DMS53 (cell line): ENCODE measurements at regions not wholly inside any gene's neighbourhood (a gene's known extent, or its start where the extent isn't known, plus 50 kb on each side); places are given as distances from the start of the nearest gene placed in this dataset.
A peak's percentile ranks its signal among the peaks of the same experiment; 100 is the strongest.

Experiments
- DNase-seq: peaks from one replicate; lab custom pipeline; 2025; lab: John Stamatoyannopoulos, UW

DNA sequence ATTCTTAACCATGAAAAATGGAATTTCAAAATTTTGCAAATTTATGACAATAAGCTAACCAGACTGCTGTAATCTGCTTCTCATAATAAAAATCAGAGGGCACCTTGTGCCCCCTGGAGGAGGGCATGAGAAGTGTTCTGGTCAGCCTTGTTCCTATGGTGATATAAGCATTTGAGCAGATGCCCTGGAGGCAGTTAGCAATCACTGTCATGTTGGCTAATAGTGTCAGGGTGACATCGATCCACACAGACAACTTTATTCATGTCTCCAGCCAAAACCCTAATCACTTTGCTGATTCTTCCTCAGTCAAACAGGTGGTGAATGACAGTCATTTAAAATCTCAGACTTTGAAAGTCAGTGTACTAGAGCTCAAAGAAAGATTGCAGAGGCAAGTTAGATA is 943.0 kb downstream of the GALC start:
- peak; percentile 78 for DNase-seq

DNA sequence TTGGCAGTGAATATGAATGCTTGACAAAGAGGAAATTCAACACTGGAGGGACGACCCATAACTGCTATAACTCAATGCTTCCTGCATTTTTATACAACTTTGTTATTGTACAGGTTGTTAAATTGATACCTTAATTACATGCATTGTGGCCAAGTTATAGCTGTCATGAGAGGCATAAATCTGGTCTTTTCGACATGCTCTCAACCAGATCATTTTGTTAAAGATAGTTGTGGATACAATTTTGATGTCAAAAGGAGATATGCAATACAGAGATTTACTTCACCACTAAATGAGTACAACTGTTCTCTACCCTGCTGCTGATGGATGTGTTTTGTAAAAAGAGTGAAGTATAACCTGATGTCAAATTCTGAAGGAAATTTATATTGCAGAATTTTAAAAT is 946.0 kb downstream of the GALC start:
- DNase-seq = no peak

DNA sequence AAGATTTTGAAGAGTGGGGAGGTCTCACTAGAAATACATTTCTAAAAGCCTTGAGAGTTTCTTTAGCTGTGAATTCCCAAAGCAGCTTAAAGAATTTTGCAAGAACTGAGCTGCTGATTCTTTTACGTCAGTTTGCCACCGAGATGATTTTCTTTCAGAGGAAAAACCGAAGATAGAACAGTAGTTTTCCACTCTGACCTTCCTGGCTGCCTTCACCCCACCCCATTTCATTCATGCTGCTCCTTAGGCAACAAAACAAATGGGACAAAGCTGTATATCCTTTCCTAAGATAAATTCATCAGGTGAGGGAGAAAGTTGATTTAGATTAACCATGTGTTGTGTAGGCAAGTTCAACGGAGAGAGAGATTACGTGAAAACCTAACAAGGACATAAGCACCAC is 947.0 kb downstream of the GALC start:
- no peak for DNase-seq

DNA sequence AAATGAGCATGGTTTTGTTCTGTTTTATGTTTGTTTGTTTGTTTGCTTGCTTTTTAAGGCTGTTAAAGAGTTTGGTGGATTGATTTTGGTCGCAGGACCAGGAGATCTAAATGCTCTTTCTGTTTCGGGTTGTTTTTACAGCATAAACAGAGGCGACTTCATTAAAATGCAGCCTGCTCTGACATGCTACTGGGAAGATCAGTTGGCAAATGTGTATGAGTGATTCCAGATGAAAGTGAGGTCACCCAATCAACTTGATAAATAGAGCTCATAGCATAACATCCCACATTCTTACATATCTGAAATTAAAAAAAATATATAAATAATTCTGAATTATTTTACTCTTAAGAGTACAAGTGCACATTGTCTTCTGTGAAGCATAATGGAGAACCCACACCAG is 947.7 kb downstream of the GALC start:
- no peak for DNase-seq

DNA sequence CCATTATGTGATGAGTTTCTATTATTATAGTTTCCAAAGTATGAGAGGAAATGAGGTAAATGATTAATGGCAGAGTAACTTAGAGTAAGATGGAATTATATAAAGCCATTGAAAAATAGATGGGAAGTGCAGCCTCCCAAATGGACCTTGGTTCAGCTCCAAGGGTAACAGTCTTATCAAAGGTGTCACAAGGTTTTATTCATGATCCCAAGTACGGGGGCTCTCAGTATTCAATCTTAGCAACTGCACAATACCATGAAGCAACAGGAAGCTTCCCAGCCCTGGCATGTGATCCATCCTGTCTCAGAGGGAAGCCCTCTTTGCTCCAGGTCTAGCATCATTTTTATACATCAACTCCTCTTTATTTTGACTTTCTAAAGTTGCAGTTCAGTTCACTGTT is 948.2 kb downstream of the GALC start:
- DNase-seq = no peak

DNA sequence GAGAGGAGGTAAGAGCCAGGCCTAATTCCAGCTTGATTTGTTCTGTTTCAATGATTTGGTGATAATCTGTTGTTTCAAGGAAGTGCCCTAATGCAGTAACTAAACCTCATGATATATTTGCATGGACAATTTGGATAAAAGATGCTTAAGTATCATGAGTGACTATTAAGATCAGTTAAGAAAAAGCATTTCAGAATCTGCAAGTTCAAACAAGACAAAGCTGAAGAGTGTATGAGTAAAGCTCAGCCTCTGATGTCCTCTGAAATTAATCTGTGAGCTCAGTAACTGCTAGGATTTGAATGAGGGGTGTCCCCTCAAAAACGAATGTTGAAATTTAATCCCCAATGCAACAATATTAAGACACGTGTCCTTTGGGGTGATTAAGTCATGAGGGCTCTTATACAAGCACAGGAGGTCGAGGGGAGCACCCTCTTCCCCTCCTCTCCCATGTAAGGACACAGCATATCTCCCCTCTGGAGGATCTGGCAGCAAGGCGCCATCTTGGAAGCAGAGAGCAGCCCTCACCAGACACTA is 949.2 kb downstream of the GALC start:
- no peak for DNase-seq

DNA sequence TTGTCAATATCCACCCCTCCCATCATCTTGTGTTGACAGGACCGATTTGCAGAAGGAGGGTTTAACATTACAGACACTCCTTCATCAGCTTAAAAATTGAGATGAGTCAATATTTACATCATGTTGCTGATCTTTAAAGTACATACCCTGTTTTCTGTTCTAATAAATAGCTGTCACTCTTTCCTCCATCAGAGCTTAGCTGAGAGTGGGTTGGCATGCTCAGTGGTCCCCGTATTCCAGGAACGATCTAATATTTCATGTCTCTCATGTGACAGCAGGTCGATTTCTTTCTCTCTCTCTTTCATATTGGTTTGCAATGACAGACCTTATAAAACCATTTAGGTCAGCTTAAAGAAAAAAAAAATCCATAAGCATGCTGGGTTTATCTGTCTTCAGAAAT is 950.6 kb downstream of the GALC start:
- DNase-seq = peak; percentile 2

DNA sequence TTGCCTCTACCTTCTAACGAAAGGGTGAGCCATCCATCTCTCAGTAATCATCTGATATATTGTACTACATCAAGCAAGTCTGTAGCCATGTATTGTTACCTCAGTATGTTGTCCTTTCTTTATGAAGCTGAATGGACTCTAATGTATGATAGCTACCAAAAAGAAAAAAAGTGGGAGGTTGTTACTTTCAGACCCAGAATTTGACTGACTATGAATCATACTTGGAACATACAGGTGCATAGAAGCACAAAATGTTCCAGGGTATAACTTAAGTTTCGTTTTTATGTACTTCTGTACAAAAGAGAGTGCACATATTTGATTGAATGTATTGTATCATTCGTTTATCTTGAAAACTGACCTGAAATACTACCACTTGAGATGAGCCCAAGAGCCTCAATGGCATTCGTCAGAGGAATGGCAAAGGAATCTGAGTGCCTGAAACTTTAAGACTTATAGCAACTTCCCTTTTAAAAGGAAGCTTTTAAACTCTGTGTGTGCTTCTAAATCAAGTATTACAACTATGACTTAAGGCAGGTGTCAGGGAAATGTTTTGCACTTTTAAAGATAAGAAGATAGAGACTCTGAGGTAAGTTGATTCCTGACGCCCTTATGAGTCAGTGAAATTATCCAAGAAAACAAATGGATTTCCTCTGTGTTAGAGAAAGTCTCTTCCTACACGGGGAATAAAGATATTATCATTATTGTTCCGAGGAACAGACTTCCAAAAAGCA is 951.5 kb downstream of the GALC start:
- DNase-seq = no peak

DNA sequence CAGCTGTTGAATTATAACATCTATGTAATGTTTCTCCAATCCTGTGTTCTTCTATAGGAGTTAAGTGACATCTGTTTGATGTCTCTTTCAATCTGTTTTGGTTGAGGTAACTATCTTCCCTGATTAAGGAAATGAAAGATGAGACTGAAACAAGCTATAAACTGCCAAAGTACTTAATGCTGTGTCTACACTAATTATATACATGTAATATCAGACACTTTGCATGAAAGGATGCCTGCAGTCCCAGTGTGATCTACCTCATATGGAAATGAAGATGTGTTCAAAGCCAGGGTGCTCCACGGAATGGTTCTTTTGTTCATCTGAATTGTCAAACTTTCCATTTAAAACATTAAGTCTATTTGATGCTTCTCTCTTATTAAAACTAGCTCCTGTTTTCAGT is 958.3 kb downstream of the GALC start:
- no peak for DNase-seq

DNA sequence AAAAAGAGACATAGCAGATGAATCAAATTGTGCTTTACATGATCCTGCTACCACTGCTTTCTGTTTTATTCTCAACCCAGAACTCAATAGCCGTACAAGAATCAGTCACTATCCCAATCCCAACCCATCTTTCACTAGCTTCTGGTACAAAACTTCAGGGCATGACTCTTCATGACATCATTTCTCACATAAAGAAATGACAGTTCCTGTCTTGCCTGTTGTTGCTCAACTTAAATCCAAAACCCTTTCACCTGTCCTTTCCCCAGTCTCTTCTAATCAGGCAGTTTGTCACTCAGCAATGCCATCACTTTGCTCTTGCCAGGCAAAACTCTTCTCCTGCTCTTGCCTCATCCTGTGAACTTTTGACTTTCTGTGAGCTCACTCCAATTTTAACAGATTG is 962.8 kb downstream of the GALC start:
- no peak for DNase-seq

DNA sequence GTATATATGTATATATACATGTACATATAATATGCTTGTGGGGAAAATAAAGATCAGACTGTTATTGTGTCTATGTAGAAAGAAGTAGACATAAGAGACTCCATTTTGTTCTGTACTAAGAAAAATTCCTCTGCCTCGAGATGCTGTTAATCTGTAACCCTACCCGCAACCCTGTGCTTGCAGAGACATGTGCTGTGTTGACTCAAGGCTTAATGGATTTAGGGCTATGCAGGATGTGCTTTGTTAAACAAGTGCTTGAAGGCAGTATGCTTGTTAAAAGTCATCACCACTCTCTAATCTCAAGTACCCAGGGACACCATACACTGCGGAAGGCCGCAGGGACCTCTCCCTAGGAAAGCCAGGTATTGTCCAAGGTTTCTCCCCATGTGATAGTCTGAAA is 972.9 kb downstream of the GALC start:
- peak; percentile 85 for DNase-seq

DNA sequence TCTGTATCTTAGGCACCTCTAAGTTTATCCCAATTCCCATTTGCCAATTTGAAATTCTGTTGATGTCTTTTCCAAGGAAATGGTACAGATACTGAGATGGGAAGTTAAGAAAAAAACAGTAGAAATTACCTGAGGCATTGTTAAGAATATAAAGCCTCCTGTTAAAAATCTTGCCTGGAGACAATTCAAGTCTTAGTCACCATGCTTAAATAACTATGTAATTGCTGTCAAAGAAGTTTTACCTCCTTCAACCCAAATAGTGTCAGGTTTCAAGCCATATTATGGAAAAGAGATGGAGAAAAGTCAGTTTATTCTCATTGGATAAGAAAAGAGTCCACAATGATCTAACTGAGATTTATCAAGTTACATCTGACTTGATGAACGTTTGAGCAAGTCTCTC is 974.7 kb downstream of the GALC start:
- no peak for DNase-seq

DNA sequence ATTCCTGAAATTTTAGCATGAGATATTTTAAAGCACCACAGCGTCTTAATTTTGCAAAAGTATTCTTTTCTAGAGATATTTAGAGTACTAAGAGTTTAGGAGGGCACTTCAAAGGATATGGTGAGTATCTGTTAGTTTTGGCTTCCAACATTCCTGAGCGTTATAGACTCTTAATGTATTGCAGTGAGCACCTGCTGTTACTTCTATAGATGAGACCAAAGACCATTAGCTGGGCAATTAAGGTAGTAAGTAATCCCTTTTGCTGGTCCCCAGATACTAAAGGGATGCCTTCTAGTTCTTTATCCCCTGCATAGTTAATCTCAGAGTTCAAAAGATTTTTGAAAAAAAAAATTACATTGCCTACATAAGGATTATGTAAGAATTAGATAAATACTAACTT is 975.6 kb downstream of the GALC start:
- no peak for DNase-seq

DNA sequence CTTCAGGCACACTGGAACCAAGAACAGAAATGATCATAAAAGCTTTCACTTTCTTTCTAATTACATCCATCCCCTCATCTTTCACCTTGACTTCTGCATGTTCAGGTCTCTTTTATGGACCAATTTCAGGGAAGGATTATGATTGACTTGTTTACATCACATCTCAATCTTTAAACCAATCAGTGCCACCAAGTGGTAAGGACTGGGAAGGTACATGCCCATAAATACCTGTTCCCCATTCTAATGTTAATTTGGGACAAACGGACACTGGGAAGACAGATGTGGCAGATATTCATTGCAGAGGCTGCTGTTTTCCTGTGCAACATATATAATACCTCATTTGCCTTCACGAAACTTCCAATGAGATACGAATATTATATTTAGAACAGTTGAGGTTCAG is 978.1 kb downstream of the GALC start:
- DNase-seq = peak; percentile 34

DNA sequence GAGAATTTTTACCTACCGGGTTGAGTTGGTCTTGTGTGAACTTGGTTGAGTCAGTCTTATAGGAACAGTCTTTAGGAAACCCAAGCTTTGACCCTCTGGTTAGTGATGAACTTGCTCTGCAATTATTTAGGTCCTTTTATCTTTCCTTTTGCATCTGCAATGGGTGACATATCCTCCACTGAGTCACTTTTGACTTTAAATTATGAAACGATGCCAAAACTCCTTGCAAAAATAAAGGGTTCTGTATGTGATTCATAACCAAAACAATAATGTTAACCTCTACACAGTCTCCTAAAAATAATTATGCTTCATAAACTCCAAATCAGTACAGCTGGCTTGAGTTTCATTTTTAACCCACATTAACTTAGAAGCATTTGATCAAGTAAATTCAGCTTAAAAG is 979.4 kb downstream of the GALC start:
- no peak for DNase-seq

DNA sequence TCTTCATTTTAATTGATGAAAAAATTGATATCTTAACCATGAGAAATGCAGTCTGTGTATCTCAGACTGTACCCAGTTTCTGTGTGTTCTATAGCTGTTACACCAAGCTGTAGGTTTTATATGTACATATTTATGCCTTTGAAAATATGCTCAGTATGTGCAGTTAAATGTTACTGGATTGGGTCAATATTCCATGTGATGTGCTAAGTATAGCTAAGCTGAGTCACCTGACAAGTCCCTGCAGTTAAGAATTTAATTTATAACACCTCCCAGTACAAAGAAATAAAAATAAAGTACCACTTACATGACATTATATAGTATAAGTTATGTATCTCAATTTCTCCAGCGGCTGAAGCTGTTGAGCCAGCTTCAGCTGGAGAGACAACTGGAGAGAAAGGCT is 984.0 kb downstream of the GALC start:
- DNase-seq = no peak

DNA sequence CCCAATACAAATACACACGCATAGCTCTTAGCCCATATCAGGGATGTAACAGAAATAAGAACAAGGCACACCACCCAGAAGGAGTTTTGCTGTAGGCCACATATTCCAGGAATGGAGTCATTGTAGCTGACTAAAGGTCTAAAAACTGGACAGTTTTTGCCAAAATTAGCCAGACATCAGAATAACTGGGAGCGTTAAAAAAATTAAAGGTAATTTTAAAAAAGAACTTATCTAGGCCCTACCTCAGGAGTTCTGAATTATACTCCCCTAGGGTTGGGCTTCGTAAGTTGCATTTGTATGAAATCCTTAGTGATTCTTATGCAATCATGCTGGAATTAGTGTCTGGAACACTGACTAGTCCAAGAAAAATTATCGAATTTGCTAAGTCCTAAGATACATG is 987.7 kb downstream of the GALC start:
- no peak for DNase-seq

DNA sequence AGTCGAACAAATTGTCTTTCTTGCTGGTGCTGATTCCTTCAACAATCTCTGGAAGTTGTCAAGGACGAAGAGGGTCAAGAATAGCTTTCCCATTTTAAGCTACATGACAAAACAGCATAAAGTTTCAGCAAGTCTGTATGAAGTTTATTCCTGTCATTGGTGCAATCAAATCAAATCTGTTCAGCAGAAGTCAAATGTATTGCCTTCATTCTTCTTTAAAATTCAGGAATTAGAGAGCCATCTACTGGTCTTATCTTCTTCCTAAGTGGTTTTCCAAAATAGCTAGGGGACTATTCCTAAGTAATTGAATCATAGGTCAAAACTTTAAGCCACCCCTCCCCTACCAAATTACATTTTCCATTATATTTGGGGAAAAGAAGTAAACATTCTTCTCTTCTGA is 990.2 kb downstream of the GALC start:
- DNase-seq = no peak

DNA sequence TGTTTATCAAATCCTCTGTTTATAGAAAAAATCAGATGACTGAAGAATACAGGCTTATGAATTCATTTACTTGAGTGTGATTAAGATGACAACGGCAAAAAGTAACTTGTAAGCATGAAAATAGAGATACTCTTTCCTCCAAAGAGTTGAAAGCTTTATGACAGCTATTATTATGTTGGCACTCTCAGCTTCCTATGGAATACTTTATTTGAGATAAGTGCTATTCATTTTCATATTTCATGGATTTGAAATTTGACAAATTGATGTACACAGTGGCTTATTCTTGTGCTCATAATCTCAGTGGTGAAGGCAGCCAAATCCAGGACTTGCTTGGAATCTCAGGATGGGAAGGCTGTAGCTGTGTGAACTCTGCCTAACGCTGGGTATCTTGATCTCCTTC is 991.6 kb downstream of the GALC start:
- DNase-seq = no peak

DNA sequence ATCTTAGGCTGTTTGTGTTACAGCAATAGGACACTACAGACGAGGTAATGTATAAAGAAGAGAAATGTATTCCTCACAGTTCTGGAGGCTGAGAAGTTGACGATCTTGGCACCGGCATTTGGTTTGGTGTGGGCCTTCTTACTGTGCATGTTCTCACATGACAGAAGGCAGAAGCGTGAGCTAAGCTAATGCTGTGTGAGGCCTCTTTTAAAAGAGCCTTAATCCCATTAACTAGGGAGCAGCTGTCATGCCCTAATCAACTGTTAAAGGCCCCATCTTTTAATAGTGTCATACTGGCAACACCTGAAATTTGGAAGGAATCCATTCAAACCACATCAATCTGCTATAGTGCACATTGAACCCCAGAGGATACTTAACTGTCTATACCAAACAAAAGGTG is 992.9 kb downstream of the GALC start:
- no peak for DNase-seq

DNA sequence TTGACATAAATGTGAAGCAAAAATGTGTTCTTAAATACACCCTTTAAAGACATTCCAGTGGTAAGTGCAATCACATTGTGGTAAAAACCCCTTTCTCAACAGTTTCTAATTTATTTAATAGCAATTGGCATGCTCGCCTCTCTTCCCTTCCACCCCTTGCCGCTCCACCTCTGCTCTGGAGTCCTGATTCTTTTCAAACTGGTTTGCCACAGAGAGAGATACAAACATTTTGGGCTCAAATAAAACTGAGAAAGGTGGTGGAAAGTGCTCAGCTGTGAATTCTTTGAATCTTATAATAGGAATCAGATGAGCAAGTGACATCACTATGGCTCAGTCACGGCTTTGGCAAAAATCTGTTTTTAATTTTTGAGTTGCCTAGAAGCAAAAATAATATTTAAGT is 993.9 kb downstream of the GALC start:
- no peak for DNase-seq

DNA sequence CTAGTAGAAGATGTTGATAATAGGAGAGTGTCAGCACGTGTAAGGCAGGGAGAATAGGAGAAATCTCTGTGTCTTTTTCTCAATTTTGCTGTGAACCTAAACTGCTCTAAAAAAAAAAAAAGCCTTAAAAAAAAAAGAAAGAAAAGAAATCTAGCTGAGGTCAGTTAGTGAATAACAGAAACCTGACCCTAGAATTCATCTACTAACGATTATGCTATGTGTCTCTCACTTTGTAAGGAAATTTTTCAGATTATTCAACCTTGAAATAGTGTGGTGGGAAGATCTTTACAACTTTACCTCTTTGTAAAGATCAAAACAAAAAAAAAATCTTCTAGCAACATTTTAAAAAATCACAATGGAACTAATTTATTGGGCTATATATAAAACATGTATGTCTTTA is 995.7 kb downstream of the GALC start:
- DNase-seq = no peak

DNA sequence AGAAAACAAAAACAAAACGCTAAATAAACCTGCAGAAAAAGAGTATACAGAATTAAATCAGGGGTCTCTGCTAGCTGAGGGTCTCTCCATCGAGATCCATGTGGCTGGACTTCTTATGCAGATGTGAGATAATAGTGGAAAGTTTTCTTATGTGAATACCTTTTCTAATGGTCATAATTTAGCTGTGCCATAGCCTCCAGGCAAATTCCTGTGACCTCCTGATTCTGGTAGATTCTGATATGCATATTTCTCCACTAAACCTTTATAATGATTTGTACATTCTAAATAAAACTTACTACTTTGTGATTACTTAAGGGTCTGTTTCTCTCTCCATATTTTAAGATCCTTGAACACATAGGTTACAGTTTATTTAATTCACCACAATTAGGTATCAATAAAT is 1002.6 kb downstream of the GALC start:
- DNase-seq = no peak

DNA sequence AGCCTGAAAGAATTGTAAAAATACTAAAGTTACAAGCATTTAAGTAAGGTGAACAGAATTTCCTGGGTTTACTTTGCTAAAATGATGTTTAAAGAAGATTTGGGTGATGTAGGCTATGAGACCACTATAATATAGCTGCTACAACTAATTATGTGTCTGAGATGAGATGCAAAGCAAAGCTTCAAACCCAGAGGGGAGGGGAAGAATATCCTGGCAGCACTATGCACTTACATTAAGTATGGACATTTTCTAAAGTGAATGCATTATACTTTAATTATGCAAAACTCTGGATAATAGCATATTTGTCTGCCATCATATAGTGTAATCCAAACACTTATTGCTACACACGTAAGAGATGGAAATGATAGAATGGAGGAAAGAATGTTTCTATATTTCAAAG is 1003.7 kb downstream of the GALC start:
- DNase-seq = no peak
